Lower leg skin (tissue), 3 donors: ENCODE measurements at regions not wholly inside any gene's neighbourhood (a gene's known extent, or its start where the extent isn't known, plus 50 kb on each side); places are given as distances from the start of the nearest gene placed in this dataset.

Experiments
- CTCF ChIP-seq, 3 donors: fragments of 450-650 bp; IDR thresholded peaks; one replicate each; pipeline ENCODE4 v1.5.1; 2016; ENCODE audit warnings: antibody characterized with exemption in 3 of 3, mild to moderate bottlenecking in 3 of 3, moderate library complexity in 2 of 3
- POLR2A ChIP-seq, 2 donors: fragments of 450-650 bp; IDR thresholded peaks; one replicate each; pipeline ENCODE4 v1.6.1; 2016 to 2017; ENCODE audit warnings: antibody characterized with exemption in 2 of 2, mild to moderate bottlenecking in 1 of 2, moderate library complexity in 1 of 2

- TF ChIP-seq CTCF (IDR thresholded peaks at IDR 0.05) (no peak), POLR2A (IDR thresholded peaks at IDR 0.05) (no peak)
Observed at GRCh38 chr2:5758346-5758745, 66.2 kb downstream of the SOX11 start.
